Mesenteric fat pad (tissue), 1 donor: ENCODE measurements at regions not wholly inside any gene's neighbourhood (a gene's known extent, or its start where the extent isn't known, plus 50 kb on each side); places are given as distances from the start of the nearest gene placed in this dataset.

Experiments used
- DNase-seq: peaks from one replicate; pipeline ENCODE4 v3.0.0-alpha.2; 2020; ENCODE audit warnings: low spot score
- donor health status: DM: yes; HTN: yes; CAD: no.

- DNase-seq: no peak
Observed at GRCh38 chr13:103969520-103970050, 903.4 kb upstream of the SLC10A2 start.

GRCh38 chr13:103965506-103966243, 899.5 kb upstream of the SLC10A2 start:
- DNase-seq: no peak

GRCh38 chr13:103961784-103962183, 895.6 kb upstream of the SLC10A2 start:
- no peak for DNase-seq

GRCh38 chr13:103961129-103961528, 894.9 kb upstream of the SLC10A2 start:
- no peak for DNase-seq

GRCh38 chr13:103960001-103960400, 893.8 kb upstream of the SLC10A2 start:
- no peak for DNase-seq

- no peak for DNase-seq
Observed at GRCh38 chr13:103958691-103959090, 892.5 kb upstream of the SLC10A2 start.

- no peak for DNase-seq
Observed at GRCh38 chr13:103957939-103958338, 891.7 kb upstream of the SLC10A2 start.

- DNase-seq: no peak
Observed at GRCh38 chr13:103953859-103954258, 887.6 kb upstream of the SLC10A2 start.

GRCh38 chr13:103952183-103952582, 886.0 kb upstream of the SLC10A2 start:
- DNase-seq: no peak

- DNase-seq: no peak
Observed at GRCh38 chr13:103948426-103948825, 882.2 kb upstream of the SLC10A2 start.

GRCh38 chr13:103945836-103946235, 879.6 kb upstream of the SLC10A2 start:
- no peak for DNase-seq

GRCh38 chr13:103941506-103942140, 875.4 kb upstream of the SLC10A2 start:
- no peak for DNase-seq

- DNase-seq: no peak
Observed at GRCh38 chr13:103935117-103935516, 868.9 kb upstream of the SLC10A2 start.

- DNase-seq: no peak
Observed at GRCh38 chr13:103931885-103932284, 865.7 kb upstream of the SLC10A2 start.

GRCh38 chr13:103931331-103931845, 865.2 kb upstream of the SLC10A2 start:
- no peak for DNase-seq

- no peak for DNase-seq
Observed at GRCh38 chr13:103926118-103926517, 859.9 kb upstream of the SLC10A2 start.

GRCh38 chr13:103908911-103909310, 842.7 kb upstream of the SLC10A2 start:
- no peak for DNase-seq

- DNase-seq: no peak
Observed at GRCh38 chr13:103908274-103908673, 842.1 kb upstream of the SLC10A2 start.

GRCh38 chr13:103903790-103904189, 837.6 kb upstream of the SLC10A2 start:
- no peak for DNase-seq

GRCh38 chr13:103898481-103898880, 832.3 kb upstream of the SLC10A2 start:
- no peak for DNase-seq

GRCh38 chr13:103895835-103896531, 829.8 kb upstream of the SLC10A2 start:
- DNase-seq: no peak

- DNase-seq: no peak
Observed at GRCh38 chr13:103894626-103895025, 828.4 kb upstream of the SLC10A2 start.
